GM19452 (cell line): ENCODE measurements at regions not wholly inside any gene's neighbourhood (a gene's known extent, or its start where the extent isn't known, plus 50 kb on each side); places are given as distances from the start of the nearest gene placed in this dataset.

Experiments
- ATAC-seq: cut with Tn5 transposase; IDR thresholded peaks from one replicate; pipeline ENCODE4 v1.9.1; 2021; ENCODE audit not compliant: unreplicated experiment

DNA sequence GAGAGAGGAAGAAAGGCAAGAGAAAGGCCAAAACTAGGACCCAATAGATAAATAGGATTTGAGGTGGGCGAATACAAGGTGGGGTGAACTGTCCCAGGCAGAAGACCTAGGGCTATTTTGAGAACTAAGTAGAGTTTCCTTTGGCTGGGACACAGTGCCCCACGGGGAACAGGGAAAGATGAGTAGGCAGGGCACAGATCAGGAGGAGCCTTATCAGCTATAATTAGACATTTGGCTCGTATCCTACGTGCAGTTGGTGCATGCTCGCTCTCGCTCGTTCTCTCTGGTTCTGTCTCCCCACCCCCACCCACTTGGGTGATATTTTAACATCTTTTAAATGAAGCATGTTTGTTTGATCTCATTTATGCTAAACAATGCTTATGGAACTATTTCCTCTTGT, 235.0 kb upstream of the JUN start:
- no peak for ATAC-seq

GRCh38 chr1:59020151-59020997, 236.5 kb upstream of the JUN start:
- peak; percentile 98 for ATAC-seq

DNA sequence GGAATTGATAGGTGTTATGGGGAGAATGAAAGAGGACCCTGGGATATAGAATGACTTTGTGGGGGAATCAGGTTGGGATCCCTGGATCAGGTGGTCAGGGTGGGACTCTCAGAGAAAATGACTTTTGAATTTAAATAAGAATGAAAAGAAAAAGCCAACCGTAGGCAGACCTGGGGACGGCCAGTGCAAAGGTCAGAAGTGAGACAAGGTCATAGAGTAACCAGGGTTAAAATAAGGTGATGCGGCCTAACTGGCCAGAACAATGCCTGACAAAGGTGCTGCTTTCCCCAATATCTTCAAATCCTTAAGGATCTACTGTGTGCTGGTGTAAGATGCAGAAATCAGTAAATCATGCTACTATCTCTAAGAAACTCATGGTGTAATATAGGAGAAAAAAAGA, 238.4 kb upstream of the JUN start:
- ATAC-seq = no peak

GRCh38 chr1:59022799-59023198, 239.0 kb upstream of the JUN start:
- ATAC-seq = no peak

- ATAC-seq = no peak
These were observed 241.4 kb upstream of the JUN start for GRCh38 chr1:59025201-59025600.

GRCh38 chr1:59025898-59026426, 242.1 kb upstream of the JUN start:
- peak; percentile 81 for ATAC-seq

GRCh38 chr1:59026472-59026948, 242.7 kb upstream of the JUN start:
- ATAC-seq = peak; percentile 32

- ATAC-seq = no peak
These were observed 243.3 kb upstream of the JUN start for GRCh38 chr1:59027177-59027576.

- no peak for ATAC-seq
These were observed 244.2 kb upstream of the JUN start for GRCh38 chr1:59028048-59028447.

DNA sequence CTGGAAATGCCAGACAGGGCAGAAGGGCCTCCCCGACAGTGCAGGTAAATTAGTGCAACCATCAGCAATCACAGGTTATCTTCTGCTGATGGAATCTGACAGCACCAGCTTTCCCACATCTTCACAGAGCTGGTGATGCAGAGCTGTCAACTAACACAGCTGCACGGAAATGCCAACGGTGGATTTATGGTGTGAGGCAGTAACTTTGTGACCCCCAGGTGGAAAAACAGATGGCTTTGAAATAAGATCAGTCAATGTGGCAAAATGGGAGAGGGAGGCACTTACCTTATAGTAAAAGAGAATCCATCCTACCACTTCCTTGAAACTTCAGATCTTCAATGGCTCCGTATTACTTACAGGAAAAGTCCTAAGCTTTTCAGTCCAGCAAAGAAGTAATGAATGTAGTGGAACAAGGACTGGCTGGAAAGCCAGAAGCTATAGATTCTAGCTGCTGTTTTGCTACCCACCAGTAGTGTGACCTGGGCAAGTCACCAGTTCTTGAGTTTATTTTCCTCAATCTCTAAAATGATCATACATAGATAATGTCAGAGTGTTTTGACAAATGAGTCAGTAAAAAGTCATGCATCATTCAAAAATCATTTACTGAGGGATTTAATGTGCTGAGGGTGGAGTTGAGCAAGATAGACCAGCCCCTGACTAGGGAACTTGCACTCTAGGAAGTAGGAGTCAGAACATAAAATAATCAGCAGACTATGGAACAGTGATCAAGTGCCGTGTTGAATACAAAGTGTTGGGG, 245.7 kb upstream of the JUN start:
- no peak for ATAC-seq

GRCh38 chr1:59032228-59032627, 248.4 kb upstream of the JUN start:
- ATAC-seq = no peak

DNA sequence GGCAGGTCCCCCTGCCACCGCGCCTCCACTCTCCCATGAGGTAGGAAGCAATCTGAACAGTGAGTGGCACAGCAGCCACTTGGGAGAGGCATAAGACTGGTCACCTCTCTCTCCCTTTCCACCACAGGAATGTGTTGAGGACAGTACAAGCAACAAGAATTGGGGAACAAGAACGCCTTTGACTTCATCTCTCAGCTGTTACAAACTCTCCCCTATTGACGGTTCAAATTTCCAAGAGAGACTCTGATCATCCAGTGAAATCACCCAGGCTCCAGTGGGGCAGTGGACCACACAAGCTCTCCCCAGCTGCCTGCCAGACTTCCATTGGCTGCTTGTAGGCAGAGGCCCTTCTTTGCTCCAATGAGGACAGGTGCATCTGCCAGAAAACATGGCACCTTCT, 249.9 kb upstream of the JUN start:
- no peak for ATAC-seq

GRCh38 chr1:59034925-59035324, 251.1 kb upstream of the JUN start:
- no peak for ATAC-seq

DNA sequence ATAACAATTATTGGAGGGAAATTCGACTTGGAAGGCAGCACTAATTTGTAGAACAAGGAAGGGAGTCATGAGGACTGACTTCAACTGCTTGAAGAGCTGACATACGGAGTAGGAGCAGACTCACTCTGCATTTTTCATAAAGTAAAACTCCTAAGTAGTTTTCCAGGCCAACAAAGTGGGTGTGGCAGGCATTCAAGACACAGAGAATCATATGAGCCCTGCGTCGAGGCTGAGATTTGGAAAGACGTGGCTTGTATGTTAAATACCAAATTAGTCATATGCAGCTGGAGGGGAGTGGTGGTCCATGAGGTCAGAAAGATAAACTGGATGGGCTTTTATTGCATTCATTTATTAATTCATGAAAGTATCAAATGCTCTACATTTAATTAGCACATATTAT, 255.7 kb upstream of the JUN start:
- no peak for ATAC-seq

DNA sequence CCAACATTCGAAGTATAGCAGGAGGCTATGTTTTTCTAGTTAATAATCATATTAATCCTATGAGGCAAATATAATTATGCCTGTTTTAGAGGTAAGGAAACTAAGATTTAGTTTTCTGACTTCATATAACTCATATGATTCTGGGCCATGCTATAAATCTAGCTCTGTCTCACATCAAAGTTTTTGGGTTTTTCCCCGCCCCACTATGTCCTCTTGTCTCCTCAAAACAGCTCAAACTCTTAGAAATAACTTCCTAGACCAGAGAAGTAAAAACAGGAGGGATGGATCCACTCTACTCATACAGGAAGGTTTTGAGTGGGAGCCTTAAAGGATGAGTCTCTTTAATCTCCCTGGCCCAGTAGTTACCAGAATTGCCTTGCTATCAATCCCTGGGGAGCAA, 256.4 kb upstream of the FGGY start:
- ATAC-seq = no peak

GRCh38 chr1:59041646-59042277, 255.1 kb upstream of the FGGY start:
- ATAC-seq = no peak

DNA sequence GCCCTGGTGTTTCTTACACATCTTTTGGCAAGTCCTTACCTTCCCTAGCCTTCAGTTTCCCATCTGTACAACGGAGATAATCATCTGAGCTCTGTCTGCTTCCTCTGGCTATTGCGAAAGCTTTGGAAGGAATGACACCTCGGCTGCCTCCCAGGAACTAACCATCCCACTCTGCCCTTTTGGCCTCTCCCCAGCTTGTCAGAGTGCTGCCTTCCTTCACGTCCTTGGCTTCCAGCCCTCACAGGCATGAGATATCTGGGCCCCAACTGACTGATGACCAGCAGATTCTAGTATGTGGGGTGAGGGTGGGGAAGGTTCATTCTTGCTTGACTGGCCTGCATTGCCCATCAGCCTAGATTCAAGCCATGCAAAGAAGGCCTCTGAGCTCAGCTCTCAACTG, 253.1 kb upstream of the FGGY start:
- ATAC-seq = no peak

- no peak for ATAC-seq
These were observed 252.3 kb upstream of the FGGY start for GRCh38 chr1:59044535-59045121.

DNA sequence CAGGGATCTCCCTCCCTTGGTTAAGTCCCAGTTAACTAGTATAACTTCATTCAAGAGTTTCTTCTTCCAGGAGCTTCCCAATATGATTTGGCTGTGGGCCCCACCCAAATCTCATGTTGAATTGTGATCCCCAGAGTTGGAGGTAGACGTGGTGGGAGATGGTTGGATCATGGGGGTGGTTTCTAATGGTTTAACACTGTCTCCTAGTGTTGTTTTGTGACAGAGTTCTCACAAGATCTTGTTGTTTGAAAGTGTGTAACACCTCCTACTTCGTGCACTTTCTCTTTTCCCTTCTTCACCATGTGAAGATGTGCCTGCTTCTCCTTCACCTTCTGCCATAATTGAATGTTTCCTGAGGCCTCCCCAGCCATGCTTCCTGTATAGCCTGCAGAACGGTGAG, 251.8 kb upstream of the FGGY start:
- ATAC-seq = peak; percentile 12

- peak; percentile 45 for ATAC-seq
These were observed 251.3 kb upstream of the FGGY start for GRCh38 chr1:59045636-59046035.

- ATAC-seq = no peak
These were observed 250.8 kb upstream of the FGGY start for GRCh38 chr1:59046134-59046533.
